22Rv1 (cell line): ENCODE measurements at regions not wholly inside any gene's neighbourhood (a gene's known extent, or its start where the extent isn't known, plus 50 kb on each side); places are given as distances from the start of the nearest gene placed in this dataset.
"Not testable (repeated sequence)": the region's sequence is repeated elsewhere in the genome, so short reads cannot be mapped to it uniquely, and the experiment has no call there.

ENCODE experiments used
- H3K27ac ChIP-seq: fragments of 450-650 bp; 2 replicates; pipeline ENCODE4 v1.5.1; 2017
- CTCF ChIP-seq: fragments of 450-650 bp; IDR thresholded peaks from 2 replicates; pipeline ENCODE4 v1.5.1; 2017; ENCODE audit warnings: mild to moderate bottlenecking
- ZFX ChIP-seq: fragments of 450-650 bp; IDR thresholded peaks from 2 replicates; pipeline ENCODE4 v1.6.1; 2017; ENCODE audit warnings: antibody characterized with exemption, borderline replicate concordance

- no peak overlapping the region for H3K27ac ChIP-seq
- TF ChIP-seq CTCF (no peak), ZFX (no peak)
Observed at GRCh38 chr10:117622471-117623184, 80.1 kb downstream of the EMX2 start.

GRCh38 chr10:117626228-117626627 is 83.7 kb downstream of the EMX2 start:
- H3K27ac ChIP-seq = no peak overlapping the region
- TF ChIP-seq CTCF = no peak
- TF ChIP-seq ZFX = no peak

DNA sequence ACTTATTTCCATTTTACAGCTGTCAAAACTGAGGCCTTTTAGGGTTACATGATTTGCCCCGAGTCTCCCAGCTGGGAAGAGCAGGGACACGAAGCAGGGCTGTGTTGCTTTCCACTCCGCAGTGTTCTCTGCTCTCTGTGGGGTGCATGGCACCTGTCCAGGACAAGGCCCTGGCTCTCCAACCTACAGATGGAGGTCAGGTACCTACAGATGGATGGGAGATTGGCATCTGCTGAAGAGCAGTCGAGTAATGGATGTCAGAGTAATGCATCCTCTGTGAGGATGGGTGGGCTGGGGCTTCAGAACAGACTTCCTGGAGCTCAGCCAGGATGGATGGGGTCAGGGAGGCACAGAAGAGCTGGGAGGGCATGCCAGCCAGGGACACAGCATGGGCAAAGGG is 85.0 kb downstream of the EMX2 start:
- TF ChIP-seq ZFX (no peak), CTCF (no peak)
- no peak overlapping the region for H3K27ac ChIP-seq

DNA sequence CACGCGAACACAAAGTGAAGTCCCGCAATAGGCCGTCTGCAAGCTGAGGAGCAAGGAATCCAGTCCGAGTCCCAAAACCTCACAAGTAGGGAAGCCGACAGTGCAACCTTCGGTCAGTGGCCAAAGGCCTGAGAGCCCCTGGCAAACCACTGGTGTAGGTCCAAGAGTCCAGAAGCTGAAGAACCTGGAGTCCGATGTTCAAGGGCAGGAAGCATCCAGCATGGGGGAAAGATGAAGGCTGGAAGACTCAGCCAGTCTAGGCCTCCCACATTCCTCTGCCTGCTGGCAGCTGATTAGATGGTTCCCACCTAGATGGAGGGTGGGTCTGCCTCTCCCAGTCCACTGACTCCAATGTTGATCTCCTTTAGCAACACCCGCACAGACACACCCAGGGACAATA is 87.2 kb downstream of the EMX2 start:
- not testable (repeated sequence) for H3K27ac ChIP-seq

- no peak for TF ChIP-seq CTCF
- no peak for TF ChIP-seq ZFX
- H3K27ac ChIP-seq = no peak overlapping the region
Observed at GRCh38 chr10:117631276-117632145, 89.0 kb downstream of the EMX2 start.

- H3K27ac ChIP-seq = no peak overlapping the region
- no peak for TF ChIP-seq ZFX
- TF ChIP-seq CTCF = no peak
Observed at GRCh38 chr10:117632406-117632805, 89.9 kb downstream of the EMX2 start.

GRCh38 chr10:117635826-117636225 is 93.3 kb downstream of the EMX2 start:
- no peak for TF ChIP-seq CTCF
- no peak for TF ChIP-seq ZFX
- no peak overlapping the region for H3K27ac ChIP-seq
